Osteoblast (primary cell): ENCODE measurements at regions not wholly inside any gene's neighbourhood (a gene's known extent, or its start where the extent isn't known, plus 50 kb on each side); places are given as distances from the start of the nearest gene placed in this dataset.

Experiments used
- DNase-seq: peaks from one replicate; pipeline ENCODE4 v3.0.0; 2011; ENCODE audit warnings: low spot score, mixed read lengths; ENCODE audit not compliant: insufficient read length; ENCODE audit errors: missing footprints
- H2AFZ ChIP-seq: 2 replicates; pipeline ENCODE4 v1.6.0; 2011; ENCODE audit warnings: mild to moderate bottlenecking, low read length
- H3K27ac ChIP-seq: 2 replicates; pipeline ENCODE4 v1.5.1; 2011; ENCODE audit warnings: mild to moderate bottlenecking, low read depth, low read length, moderate library complexity
- H3K27me3 ChIP-seq: 2 replicates; pipeline ENCODE4 v1.6.0; 2012; ENCODE audit warnings: mild to moderate bottlenecking, control low read depth, inconsistent platforms, low read length, moderate library complexity; ENCODE audit not compliant: insufficient read depth
- H3K36me3 ChIP-seq: 2 replicates; pipeline ENCODE4 v1.5.1; 2011; ENCODE audit warnings: mild to moderate bottlenecking, low read length, control low read depth, moderate library complexity; ENCODE audit not compliant: insufficient read depth
- H3K4me1 ChIP-seq: 2 replicates; pipeline ENCODE4 v1.5.1; 2011; ENCODE audit warnings: mild to moderate bottlenecking, low read length, control low read depth, moderate library complexity; ENCODE audit not compliant: insufficient read depth
- H3K4me2 ChIP-seq: 2 replicates; pipeline ENCODE4 v1.6.0; 2011; ENCODE audit warnings: mild to moderate bottlenecking, low read length; ENCODE audit not compliant: insufficient read depth
- H3K4me3 ChIP-seq: fragments of 200-600 bp; sonication (generic); 3 replicates; pipeline ENCODE4 v1.5.1; 2012; ENCODE audit warnings: mild to moderate bottlenecking, low read length, inconsistent platforms; ENCODE audit not compliant: insufficient read depth
- H3K79me2 ChIP-seq: 2 replicates; pipeline ENCODE4 v1.6.0; 2012; ENCODE audit warnings: mild to moderate bottlenecking, low read length, control low read depth, inconsistent platforms; ENCODE audit not compliant: insufficient read depth
- H3K9me3 ChIP-seq: 2 replicates; pipeline ENCODE4 v1.5.1; 2011; ENCODE audit warnings: low read depth, low read length, control low read depth
- H4K20me1 ChIP-seq: 2 replicates; pipeline ENCODE4 v1.6.0; 2012; ENCODE audit warnings: mild to moderate bottlenecking, low read length, control low read depth; ENCODE audit not compliant: insufficient read depth
- TF ChIP-seq, protein P1 (sequence below): IDR thresholded peaks from 2 replicates; pipeline ENCODE4 v1.5.1; 2011; ENCODE audit warnings: mild to moderate bottlenecking, low read depth, low read length, moderate library complexity; ENCODE audit errors: extremely low read depth

DNA sequence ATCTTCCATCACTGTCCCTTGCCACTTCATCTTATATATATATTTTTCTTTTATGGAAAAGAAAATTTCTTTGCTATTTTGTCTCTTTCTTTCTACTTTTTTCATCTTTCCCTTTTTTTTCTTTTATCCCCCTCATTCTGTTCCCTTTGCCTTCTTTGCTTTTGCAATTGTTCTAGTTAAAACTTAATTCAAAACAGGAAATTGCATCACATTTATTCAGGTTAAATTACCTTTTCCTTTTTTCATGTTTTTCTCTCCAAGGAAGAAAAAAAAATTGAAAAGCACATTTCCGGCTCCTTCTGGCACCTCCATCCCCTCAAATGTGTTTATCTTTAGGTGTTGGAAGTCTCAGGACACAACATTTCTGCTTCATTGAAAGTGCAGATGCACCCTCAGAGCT lies 176.9 kb downstream of the FGF1 start:
- Histone ChIP-seq H3K4me1 (peaks cover 2% of the 10 kb centered on the region), H3K9me3 (no peaks in the 10 kb centered on the region), H3K36me3 (no peaks in the 10 kb centered on the region), H2AFZ (no peak overlapping the region), H3K4me3 (no peak overlapping the region), H3K27ac (no peak overlapping the region), H3K79me2 (no peaks in the 10 kb centered on the region), H4K20me1 (no peaks in the 10 kb centered on the region), H3K4me2 (no peak overlapping the region), H3K27me3 (no peaks in the 10 kb centered on the region)
- DNase-seq: no peak
- TF ChIP-seq, protein P1, sequence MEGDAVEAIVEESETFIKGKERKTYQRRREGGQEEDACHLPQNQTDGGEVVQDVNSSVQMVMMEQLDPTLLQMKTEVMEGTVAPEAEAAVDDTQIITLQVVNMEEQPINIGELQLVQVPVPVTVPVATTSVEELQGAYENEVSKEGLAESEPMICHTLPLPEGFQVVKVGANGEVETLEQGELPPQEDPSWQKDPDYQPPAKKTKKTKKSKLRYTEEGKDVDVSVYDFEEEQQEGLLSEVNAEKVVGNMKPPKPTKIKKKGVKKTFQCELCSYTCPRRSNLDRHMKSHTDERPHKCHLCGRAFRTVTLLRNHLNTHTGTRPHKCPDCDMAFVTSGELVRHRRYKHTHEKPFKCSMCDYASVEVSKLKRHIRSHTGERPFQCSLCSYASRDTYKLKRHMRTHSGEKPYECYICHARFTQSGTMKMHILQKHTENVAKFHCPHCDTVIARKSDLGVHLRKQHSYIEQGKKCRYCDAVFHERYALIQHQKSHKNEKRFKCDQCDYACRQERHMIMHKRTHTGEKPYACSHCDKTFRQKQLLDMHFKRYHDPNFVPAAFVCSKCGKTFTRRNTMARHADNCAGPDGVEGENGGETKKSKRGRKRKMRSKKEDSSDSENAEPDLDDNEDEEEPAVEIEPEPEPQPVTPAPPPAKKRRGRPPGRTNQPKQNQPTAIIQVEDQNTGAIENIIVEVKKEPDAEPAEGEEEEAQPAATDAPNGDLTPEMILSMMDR: no peak

DNA sequence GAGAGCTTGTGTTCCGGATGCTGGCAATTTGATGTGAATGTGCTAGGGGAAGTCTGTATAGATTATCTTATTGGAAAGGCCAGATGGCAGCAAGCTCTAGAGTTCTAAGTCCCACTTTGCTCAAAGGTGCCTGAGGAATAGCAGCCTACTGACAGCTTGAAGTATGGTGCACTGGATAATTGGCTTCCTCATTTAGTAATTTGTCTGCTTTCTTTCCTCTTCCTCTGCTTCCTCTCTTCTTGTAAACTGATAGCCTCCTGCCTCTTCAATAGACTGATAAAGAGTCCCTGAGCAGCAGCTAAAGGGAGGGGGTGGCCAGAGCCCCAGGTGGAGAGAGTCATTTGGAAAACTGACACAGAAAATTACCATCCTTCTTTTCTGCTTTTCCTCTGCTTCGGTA lies 177.3 kb downstream of the FGF1 start:
- Histone ChIP-seq H3K27me3 (no peaks in the 10 kb centered on the region), H3K4me3 (no peak overlapping the region), H3K79me2 (no peaks in the 10 kb centered on the region), H2AFZ (no peak overlapping the region), H3K4me2 (no peak overlapping the region), H3K27ac (no peak overlapping the region), H4K20me1 (no peaks in the 10 kb centered on the region), H3K9me3 (no peaks in the 10 kb centered on the region), H3K36me3 (no peaks in the 10 kb centered on the region), H3K4me1 (peaks cover 2% of the 10 kb centered on the region)
- no peak for DNase-seq
- TF ChIP-seq, protein P1: no peak

GRCh38 chr5:142507531-142508372 lies 178.1 kb downstream of the FGF1 start:
- no peak overlapping the region for H3K27ac ChIP-seq
- no peak overlapping the region for H2AFZ ChIP-seq
- H3K36me3 ChIP-seq: no peaks in the 10 kb centered on the region
- TF ChIP-seq, protein P1: no peak
- no peaks in the 10 kb centered on the region for H4K20me1 ChIP-seq
- H3K4me3 ChIP-seq: no peak overlapping the region
- no peaks in the 10 kb centered on the region for H3K79me2 ChIP-seq
- H3K4me2 ChIP-seq: no peak overlapping the region
- no peaks in the 10 kb centered on the region for H3K27me3 ChIP-seq
- H3K4me1 ChIP-seq: peaks cover 2% of the 10 kb centered on the region
- H3K9me3 ChIP-seq: no peaks in the 10 kb centered on the region
- DNase-seq: no peak

DNA sequence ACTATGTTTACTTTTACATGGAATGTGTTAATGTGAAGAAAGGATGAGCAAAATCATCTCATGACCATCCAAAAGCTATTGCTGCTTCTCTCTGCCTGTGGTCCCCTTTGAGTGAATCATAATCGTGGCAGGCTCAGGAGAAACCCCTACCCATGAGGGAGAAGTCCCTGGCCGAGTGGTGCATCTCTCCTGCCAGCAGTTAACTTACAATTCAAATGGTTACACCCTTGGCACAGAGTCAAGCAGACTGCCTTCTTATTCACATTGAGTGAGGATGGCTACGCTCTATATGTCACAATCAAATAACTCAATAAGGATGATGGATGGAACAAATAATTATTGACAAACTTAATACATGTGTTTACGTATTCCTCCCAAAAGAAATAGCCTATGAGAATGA lies 179.1 kb downstream of the FGF1 start:
- H3K79me2 ChIP-seq: no peaks in the 10 kb centered on the region
- TF ChIP-seq, protein P1: no peak
- H3K9me3 ChIP-seq: no peaks in the 10 kb centered on the region
- no peak overlapping the region for H3K4me3 ChIP-seq
- H4K20me1 ChIP-seq: no peaks in the 10 kb centered on the region
- no peak overlapping the region for H2AFZ ChIP-seq
- no peaks in the 10 kb centered on the region for H3K27me3 ChIP-seq
- no peaks in the 10 kb centered on the region for H3K36me3 ChIP-seq
- no peak overlapping the region for H3K27ac ChIP-seq
- no peak overlapping the region for H3K4me2 ChIP-seq
- no peaks in the 10 kb centered on the region for H3K4me1 ChIP-seq
- no peak for DNase-seq
